ENCODE measurements at regions not wholly inside any gene's neighbourhood (a gene's known extent, or its start where the extent isn't known, plus 50 kb on each side); places are given as distances from the start of the nearest gene placed in this dataset.

DNA sequence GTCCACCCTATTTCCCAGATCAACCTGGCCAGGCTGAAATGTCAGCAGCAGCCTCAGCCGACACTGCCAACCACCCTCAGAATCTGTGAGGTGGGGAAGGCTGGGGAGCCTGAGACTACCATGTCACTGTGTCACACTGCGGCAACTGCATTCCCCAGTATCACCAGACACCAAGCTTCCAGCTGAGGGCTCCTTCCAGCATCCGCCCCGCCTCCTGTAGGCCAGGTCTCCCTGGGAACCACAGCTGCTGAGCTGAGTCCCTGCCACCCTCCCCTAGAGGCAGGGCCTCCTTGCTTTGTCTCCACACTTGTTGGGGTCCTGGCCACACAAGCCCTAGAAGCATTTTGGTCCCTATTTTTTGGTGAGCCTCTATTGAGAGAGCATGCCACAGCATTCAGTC is 115.7 kb downstream of the UNC5CL start:
- H3K4me3 Mint-ChIP-seq (ENCODE audit: unreplicated experiment), result no peak overlapping the region
- H3K4me1 Mint-ChIP-seq (ENCODE audit: low read depth), result no peaks in the 10 kb centered on the region
- H3K36me3 Mint-ChIP-seq (ENCODE audit: low read depth), result no peaks in the 10 kb centered on the region
- DNase-seq (ENCODE audit: low spot score), result no peak
- TF ChIP-seq, protein P1, sequence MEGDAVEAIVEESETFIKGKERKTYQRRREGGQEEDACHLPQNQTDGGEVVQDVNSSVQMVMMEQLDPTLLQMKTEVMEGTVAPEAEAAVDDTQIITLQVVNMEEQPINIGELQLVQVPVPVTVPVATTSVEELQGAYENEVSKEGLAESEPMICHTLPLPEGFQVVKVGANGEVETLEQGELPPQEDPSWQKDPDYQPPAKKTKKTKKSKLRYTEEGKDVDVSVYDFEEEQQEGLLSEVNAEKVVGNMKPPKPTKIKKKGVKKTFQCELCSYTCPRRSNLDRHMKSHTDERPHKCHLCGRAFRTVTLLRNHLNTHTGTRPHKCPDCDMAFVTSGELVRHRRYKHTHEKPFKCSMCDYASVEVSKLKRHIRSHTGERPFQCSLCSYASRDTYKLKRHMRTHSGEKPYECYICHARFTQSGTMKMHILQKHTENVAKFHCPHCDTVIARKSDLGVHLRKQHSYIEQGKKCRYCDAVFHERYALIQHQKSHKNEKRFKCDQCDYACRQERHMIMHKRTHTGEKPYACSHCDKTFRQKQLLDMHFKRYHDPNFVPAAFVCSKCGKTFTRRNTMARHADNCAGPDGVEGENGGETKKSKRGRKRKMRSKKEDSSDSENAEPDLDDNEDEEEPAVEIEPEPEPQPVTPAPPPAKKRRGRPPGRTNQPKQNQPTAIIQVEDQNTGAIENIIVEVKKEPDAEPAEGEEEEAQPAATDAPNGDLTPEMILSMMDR (IDR thresholded peaks at IDR 0.05), result no peak
- H3K27ac Mint-ChIP-seq (ENCODE audit: unreplicated experiment), result no peak overlapping the region
- no peaks in the 10 kb centered on the region for H3K9me3 Mint-ChIP-seq (ENCODE audit: low read depth)
- peaks cover 18% of the 10 kb centered on the region for H3K27me3 Mint-ChIP-seq (ENCODE audit: low read depth)

DNA sequence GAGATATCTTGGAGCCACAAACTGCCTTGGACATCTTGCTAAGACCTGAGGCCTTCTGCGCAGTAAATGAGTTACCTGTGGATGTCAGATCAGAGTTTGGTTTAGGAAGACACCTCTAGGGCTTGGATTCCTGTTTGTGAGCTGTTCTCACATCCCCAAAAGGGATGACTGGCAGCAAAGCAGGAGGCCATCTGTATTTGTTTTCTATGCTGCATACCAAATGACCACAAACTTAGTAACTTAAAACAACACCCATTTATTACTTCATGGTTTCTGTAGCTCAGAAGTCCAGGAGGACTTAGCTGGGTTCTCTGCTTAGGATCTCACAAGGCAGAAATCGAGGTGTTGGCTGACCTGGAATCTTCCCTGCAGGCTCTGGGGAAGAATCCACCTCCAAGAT is 116.7 kb downstream of the UNC5CL start:
- Mint-ChIP-seq H3K36me3 (ENCODE audit: low read depth) (no peaks in the 10 kb centered on the region), H3K4me1 (ENCODE audit: low read depth) (no peaks in the 10 kb centered on the region), H3K27me3 (ENCODE audit: low read depth) (peaks cover 18% of the 10 kb centered on the region), H3K4me3 (ENCODE audit: unreplicated experiment) (no peak overlapping the region), H3K27ac (ENCODE audit: unreplicated experiment) (no peak overlapping the region), H3K9me3 (ENCODE audit: low read depth) (no peaks in the 10 kb centered on the region)
- TF ChIP-seq, protein P1 (IDR thresholded peaks at IDR 0.05), result no peak
- DNase-seq (ENCODE audit: low spot score), result no peak

DNA sequence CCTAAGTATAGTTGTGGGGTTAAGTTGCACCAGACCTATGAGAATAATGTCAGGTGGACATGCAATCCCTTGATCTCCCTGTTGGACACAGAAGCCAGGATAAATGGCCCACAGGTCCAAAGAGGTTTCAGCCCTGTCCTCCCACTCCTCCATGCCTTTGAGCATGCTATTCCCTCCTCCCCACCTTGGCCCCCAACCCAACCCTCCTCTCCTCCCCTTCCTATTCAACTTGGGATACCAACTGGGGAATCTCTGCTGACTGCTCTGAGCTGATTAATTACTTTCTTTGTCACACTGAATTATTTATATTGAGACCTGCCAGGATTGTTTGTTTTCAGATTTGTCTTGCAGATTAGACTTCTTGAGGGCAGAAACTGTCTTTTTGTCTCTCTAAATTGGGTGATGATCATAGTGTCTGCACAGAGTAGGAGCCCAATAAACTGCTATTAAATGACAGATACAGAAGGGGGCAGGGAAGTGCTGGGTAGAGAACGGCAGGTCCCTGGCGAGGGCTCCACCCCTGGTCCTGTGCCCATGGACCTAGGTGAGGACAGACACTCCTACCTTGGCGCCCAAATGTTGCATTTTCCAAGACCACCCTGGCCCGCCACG is 120.9 kb downstream of the UNC5CL start:
- Mint-ChIP-seq H3K27ac (ENCODE audit: unreplicated experiment) (no peak overlapping the region), H3K4me1 (ENCODE audit: low read depth) (no peaks in the 10 kb centered on the region), H3K36me3 (ENCODE audit: low read depth) (no peaks in the 10 kb centered on the region), H3K27me3 (ENCODE audit: low read depth) (peaks cover 25% of the 10 kb centered on the region), H3K4me3 (ENCODE audit: unreplicated experiment) (no peak overlapping the region), H3K9me3 (ENCODE audit: low read depth) (no peaks in the 10 kb centered on the region)
- DNase-seq (ENCODE audit: low spot score), result no peak
- TF ChIP-seq, protein P1 (IDR thresholded peaks at IDR 0.05), result no peak

GRCh38 chr6:40917603-40918002 is 121.4 kb downstream of the UNC5CL start:
- TF ChIP-seq, protein P1 (IDR thresholded peaks at IDR 0.05), result no peak
- Mint-ChIP-seq H3K9me3 (ENCODE audit: low read depth) (no peaks in the 10 kb centered on the region), H3K27me3 (ENCODE audit: low read depth) (peaks cover 25% of the 10 kb centered on the region), H3K27ac (ENCODE audit: unreplicated experiment) (no peak overlapping the region), H3K4me1 (ENCODE audit: low read depth) (no peaks in the 10 kb centered on the region), H3K4me3 (ENCODE audit: unreplicated experiment) (no peak overlapping the region), H3K36me3 (ENCODE audit: low read depth) (no peaks in the 10 kb centered on the region)
- no peak for DNase-seq (ENCODE audit: low spot score)

DNA sequence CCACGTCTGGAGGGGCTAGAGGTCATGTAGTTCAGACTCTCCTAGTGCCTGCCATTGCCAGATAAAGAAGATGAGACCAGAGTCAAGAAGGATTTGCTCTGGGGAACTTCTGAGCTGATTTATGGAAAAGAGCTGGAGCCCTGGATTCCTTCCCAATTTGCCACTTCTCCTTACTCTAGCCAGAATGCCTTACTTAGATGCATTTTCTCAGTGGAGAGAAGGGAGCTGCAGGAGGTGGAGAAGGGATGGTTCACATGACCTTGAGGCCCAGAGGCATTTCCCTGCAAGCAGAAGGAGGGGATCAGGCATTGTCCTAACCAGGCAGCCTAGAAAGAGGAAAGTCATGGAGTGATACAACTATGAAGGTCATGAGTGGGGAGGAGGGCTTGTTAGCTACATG is 122.2 kb downstream of the UNC5CL start:
- Mint-ChIP-seq H3K4me1 (ENCODE audit: low read depth) (no peaks in the 10 kb centered on the region), H3K27ac (ENCODE audit: unreplicated experiment) (no peak overlapping the region), H3K27me3 (ENCODE audit: low read depth) (peaks cover 25% of the 10 kb centered on the region), H3K36me3 (ENCODE audit: low read depth) (no peaks in the 10 kb centered on the region), H3K9me3 (ENCODE audit: low read depth) (no peaks in the 10 kb centered on the region), H3K4me3 (ENCODE audit: unreplicated experiment) (no peak overlapping the region)
- TF ChIP-seq, protein P1 (IDR thresholded peaks at IDR 0.05), result no peak
- DNase-seq (ENCODE audit: low spot score), result no peak

Data from chondrocyte (in vitro differentiated cells).